ENCODE measurements at regions not wholly inside any gene's neighbourhood (a gene's known extent, or its start where the extent isn't known, plus 50 kb on each side); places are given as distances from the start of the nearest gene placed in this dataset.

- TF ChIP-seq TAF1 (IDR thresholded peaks at IDR 0.05; ENCODE audit: borderline replicate concordance, low read depth, low read length) (no peak), POLR2A (IDR thresholded peaks at IDR 0.05; ENCODE audit: low read depth, low read length) (no peak)
Observed at GRCh38 chr2:138441916-138442315, 59.7 kb upstream of the SPOPL start.

All from GM12892 (cell line).